ENCODE measurements at regions not wholly inside any gene's neighbourhood (a gene's known extent, or its start where the extent isn't known, plus 50 kb on each side); places are given as distances from the start of the nearest gene placed in this dataset.

DNA sequence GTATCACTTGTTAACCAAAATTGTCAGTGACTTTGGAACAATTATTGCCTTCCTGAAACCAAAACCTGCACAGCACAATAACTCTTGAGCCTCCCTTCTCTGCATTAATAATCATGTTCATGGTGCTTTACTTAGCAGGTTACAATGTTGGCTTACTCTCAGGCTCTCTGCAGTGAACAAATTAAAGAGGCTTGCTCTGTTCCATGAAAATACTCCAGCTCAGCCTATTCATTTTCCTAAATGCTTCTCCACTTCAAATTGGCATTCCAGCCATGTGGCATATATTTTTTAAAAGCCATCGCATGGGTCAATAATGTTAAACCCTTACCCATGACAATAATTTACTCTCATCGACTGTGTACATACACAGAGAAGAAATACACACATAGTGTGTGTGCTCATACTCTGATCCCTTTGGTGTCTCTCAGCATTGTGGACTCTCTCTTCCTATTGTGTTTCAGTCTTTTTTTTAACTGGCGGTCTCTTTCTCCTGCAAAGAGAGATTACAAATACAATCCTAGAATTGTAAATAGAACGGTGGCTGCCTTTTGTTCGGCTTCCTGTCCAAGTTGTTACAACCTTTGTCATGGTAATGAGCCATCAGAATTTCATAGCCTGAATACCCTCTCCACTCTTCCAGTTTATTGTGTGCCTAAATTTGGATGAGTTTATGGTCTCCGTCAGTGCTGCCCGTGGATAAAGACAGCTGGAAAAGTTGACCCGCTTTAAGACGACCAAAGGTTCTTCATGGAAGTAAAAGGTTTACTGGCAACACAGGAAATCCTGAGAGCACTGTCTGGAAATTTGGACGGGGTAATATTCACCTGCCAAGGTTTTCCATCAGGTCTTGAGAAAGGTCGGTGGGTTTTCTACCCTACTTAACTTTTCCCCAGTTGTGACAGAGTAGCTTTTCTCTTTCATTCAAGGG lies 263.6 kb downstream of the CD83 start:
- no peak for TF ChIP-seq BACH2 (CRISPR knock-in tag; IDR thresholded peaks at IDR 0.05; ENCODE audit: borderline replicate concordance)
- TF ChIP-seq ZFP30 (CRISPR knock-in tag; IDR thresholded peaks at IDR 0.05), result no peak
- TF ChIP-seq, protein P1, sequence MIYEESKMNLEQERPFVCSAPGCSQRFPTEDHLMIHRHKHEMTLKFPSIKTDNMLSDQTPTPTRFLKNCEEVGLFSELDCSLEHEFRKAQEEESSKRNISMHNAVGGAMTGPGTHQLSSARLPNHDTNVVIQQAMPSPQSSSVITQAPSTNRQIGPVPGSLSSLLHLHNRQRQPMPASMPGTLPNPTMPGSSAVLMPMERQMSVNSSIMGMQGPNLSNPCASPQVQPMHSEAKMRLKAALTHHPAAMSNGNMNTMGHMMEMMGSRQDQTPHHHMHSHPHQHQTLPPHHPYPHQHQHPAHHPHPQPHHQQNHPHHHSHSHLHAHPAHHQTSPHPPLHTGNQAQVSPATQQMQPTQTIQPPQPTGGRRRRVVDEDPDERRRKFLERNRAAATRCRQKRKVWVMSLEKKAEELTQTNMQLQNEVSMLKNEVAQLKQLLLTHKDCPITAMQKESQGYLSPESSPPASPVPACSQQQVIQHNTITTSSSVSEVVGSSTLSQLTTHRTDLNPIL (CRISPR knock-in tag; IDR thresholded peaks at IDR 0.05; ENCODE audit: low read depth), result no peak
- TF ChIP-seq ARNTL (CRISPR knock-in tag; IDR thresholded peaks at IDR 0.05; ENCODE audit: borderline replicate concordance, low read depth), result no peak
- no peak for TF ChIP-seq TOX (CRISPR knock-in tag; IDR thresholded peaks at IDR 0.05; ENCODE audit: borderline replicate concordance)
- TF ChIP-seq SNAI2 (CRISPR knock-in tag; IDR thresholded peaks at IDR 0.05), result no peak
- TF ChIP-seq, protein P2, sequence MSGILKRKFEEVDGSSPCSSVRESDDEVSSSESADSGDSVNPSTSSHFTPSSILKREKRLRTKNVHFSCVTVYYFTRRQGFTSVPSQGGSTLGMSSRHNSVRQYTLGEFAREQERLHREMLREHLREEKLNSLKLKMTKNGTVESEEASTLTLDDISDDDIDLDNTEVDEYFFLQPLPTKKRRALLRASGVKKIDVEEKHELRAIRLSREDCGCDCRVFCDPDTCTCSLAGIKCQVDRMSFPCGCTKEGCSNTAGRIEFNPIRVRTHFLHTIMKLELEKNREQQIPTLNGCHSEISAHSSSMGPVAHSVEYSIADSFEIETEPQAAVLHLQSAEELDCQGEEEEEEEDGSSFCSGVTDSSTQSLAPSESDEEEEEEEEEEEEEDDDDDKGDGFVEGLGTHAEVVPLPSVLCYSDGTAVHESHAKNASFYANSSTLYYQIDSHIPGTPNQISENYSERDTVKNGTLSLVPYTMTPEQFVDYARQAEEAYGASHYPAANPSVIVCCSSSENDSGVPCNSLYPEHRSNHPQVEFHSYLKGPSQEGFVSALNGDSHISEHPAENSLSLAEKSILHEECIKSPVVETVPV (CRISPR knock-in tag; IDR thresholded peaks at IDR 0.05), result no peak
